Hematopoietic multipotent progenitor cell treated with erythropoietin and hydrocortisone succinate and interleukin-3 and kit ligand, for 17 days (in vitro differentiated cells): ENCODE measurements at regions not wholly inside any gene's neighbourhood (a gene's known extent, or its start where the extent isn't known, plus 50 kb on each side); places are given as distances from the start of the nearest gene placed in this dataset.

Source experiments
- DNase-seq: peaks from one replicate; pipeline ENCODE4 v3.0.0-alpha.2; 2015; ENCODE audit warnings: low spot score

- no peak for DNase-seq
These were observed 117.8 kb downstream of the FOXA2 start for GRCh38 chr20:22466447-22467171.

DNA sequence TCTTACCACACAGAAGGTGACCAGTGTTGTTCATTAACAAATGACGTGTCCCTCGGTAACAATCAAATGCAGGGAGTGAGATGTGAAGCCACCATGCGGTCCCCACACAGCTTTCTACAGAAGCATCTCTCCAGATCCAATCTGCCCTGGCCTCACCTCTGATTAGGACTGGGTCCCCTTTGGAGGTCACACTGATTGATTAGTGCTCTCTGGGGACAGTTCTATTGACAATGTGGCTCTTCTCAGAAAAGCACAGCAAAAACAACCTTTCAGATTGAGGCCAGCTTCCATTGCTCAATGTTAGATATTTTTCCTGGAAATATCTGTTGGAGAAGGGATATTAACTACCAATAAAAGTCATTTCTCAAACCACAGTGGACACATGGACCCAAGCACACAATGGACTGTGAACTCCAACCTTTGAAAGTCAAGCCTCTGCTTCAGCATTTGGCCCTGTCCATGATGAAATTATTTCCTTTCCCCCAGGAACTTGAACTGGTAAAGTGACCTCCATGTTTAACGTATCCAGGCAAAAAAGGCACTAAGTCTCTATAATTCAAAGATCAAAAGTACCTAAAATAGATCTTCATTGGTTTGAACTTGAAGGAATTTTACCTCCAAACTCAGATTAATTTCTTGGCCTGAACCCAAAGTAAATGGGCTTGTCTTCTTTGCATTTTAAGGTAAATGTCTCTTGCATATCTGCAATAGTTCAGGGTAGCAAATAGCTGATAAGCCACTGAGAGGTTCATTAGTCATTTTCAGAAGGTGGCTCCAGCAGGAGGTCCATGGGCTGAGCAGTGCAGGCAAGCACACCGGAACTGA lies 118.5 kb downstream of the FOXA2 start:
- no peak for DNase-seq

DNA sequence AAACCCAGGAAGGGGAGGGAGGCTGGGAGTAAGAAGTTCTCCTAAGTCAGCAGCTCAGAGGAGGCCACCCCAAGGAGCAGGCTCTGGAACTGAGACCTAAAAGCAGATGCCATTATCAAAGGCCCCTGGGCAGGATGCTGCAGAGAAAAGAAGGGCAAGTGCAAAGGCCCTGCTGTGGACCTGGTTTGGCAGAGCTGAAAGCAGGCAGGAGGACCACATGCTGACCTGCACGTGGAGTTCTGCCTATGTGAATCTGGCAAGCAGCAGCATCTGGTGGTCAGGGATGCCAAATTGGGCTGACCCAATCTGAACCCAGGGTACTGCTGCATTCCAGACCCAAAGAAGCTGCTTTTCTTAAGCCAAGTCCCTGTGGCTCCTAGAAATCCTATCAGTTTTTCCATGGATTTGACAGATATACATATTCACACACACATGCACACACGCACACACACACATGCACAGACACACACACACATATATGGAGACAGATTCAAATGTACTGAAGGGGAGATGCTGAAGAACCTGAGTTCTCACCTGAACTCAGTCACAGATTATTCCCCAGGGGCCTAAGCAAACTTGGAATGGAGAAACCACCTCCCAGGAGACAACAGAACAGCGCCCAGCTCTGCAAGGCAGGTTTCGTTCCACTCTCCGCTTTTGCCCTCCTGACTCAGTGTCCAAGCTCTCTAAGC lies 119.9 kb downstream of the FOXA2 start:
- DNase-seq, result no peak

- DNase-seq, result no peak
These were observed 121.1 kb downstream of the FOXA2 start for GRCh38 chr20:22462975-22463914.

- no peak for DNase-seq
These were observed 123.6 kb downstream of the FOXA2 start for GRCh38 chr20:22460803-22461202.

DNA sequence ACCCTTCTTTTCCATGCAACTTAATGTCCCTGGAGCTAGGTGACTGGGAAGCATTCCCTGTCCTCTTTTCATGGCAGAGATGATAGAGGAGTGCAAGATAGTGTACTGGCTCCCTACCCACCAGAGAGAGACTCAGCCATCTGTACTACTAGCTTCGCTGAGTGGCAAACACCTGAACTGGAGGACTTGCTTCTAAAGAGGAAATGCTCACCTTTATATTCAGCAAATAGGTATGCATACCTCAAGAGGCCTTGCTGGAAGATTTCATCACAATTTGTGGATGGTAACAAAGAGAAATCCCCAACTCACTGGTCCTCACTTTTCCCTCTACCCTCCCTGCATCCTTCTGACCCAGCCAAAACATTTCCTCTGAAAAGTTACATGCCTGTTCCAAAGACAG lies 124.1 kb downstream of the FOXA2 start:
- no peak for DNase-seq

GRCh38 chr20:22459754-22460153 lies 124.6 kb downstream of the FOXA2 start:
- DNase-seq, result no peak

DNA sequence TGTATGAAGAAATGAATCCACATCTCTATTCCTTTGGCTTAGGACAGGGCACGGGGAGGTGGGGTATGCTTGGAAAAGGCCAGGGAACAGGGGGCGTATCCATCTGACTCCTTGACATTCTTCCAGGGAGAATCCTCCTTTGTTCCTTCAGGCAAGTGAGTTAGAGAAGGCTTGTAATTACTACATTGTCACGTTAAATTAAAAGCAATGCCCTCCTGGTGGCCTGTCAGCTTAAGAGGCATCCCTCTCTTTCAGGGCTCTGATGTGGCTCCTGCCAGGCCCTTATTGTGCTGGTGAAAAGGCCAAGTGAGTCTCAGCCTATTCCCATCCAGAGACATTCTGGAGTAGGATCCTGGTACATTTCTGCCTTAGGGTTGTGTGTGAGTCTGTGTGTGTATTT lies 128.3 kb downstream of the FOXA2 start:
- DNase-seq, result no peak

- no peak for DNase-seq
These were observed 129.1 kb downstream of the FOXA2 start for GRCh38 chr20:22455259-22455658.

GRCh38 chr20:22453244-22454080 lies 130.9 kb downstream of the FOXA2 start:
- no peak for DNase-seq

DNA sequence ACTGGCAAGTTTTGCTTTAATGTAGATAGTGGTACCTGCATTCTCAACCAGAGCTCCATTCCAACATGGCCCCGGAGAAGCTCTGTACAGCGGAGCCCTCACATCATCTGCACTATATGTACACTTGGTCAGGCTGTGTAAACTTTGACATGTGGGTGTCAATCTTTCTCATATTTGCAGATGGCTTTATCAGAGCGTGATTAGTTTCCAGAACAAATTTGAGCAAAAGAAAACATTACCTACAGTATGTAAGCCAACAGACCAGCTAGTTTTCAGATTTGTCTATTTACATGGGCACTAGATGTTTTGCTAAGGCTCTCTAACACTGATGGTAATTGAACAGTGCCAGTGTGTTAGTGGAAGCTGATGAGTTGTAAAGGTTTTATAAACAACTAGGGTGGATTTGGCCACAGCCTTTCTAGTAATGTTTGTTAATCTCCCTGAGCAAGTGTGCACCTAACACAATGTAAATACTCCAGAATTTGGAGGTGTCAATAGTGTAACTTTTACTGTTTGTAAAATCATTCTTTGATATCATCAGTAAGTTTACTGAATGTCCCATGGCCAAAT lies 131.8 kb downstream of the FOXA2 start:
- DNase-seq, result no peak

DNA sequence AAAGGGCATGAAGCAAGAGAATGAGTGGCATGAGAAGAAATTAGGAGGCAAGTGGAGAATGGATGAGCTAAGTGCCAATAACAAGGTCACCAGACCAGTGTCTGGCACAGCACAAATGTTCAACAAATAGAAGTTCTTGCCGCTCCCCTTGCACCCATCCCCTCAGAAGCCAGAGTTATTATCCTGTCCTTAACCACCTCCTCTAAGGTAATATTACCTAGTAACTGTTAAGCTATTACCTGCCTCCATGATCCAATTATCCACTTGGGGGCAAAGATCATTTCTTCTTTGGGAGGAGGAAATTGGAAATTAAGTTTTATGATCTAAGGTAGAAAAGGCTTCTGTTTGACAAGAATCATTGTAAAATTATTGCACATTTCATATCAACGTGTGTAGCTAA lies 133.8 kb downstream of the FOXA2 start:
- DNase-seq, result no peak

DNA sequence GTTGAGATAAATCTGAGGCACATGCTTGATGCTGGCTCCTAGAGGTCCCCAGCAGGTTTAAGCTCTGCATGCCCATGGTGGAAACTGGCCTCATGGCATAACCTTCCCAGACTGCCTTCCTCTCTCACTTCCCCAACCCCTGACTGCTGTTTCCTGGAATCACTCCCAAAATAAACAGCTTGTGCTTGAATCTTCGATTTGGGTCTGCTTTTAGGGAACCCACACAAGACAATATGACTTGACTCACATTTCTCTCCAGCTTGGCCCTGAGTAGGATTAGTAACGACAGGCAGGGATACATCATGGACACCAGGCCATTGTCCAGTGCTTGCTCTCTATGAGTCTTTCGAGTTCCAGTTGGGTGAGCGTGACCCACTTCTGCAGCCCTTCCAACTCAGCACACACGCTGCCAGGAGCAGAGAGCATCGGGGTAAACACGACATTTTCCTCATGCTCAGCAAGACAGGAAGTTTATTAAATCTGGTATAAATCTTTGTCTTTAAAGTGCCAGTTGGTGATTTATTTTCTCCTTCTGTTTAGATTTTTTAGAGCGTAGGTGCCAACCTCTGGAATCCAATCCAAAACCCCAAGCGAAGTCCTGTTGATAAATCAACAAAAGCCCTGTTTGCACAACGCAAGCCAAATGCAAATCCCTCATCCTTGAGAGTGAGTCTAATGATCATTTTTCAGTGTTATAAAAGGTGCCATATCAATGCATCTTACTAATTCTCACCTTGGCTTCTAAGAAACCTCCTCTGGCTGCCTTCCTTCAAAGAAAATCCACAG lies 135.0 kb downstream of the FOXA2 start:
- no peak for DNase-seq

- no peak for DNase-seq
These were observed 137.0 kb downstream of the FOXA2 start for GRCh38 chr20:22447447-22447778.

DNA sequence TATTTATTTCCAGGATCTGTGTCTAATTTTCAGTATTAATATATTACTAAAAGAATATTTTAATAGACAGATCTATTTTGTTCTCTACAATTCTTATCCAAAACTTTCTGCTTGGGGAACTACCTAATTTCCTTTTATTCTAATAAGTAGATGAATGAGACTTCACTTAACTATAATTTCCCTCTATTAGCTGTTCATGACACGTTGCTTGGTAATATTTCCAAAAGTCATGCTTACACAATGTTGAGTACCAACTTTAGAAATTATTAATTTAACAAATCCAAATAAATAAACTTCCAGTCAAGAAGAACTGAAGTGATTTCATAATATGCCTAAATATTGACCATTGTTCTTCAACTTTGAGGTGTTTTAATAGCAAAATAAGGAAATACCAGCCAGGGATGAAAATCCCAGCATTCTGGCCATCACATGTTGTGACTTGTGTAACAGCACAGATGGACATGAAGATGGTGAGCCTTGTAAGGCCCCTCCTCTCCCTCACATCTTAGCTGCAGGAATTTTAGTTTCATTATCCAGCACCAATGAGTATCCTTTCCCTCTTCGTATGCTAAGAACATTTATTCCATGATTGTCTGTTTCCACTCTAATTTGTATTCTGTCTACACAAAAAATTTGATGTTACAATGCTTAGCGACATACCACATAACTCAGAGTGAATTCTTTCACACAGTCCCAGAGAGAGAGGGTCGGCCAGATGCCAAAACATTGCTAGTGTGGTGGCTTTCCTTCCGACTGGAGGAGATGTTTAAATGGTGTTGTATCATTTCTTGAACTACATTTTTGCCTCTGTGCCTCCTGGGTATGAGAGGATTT lies 137.5 kb downstream of the FOXA2 start:
- DNase-seq, result no peak

- no peak for DNase-seq
These were observed 142.1 kb downstream of the FOXA2 start for GRCh38 chr20:22442318-22442717.

DNA sequence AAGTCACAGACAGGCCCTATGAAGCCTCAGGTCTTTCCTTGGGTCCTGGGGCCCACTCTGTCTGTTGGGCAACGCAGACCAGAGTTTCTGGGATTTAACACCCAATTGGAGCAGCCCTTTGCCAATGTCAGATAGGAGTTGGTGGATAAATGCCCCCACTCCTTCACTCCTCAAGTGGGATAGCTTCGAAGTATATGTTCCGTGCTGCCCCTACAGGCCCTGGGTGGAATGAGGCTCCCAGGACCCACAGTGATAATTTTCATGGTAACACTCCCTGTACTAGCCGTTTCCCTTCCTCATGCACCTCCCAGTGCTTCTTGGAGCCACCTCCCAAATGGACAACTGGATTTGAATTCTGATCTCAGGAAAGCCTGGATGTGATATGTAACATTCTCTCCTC lies 145.4 kb downstream of the FOXA2 start:
- DNase-seq, result no peak

- no peak for DNase-seq
These were observed 146.0 kb downstream of the FOXA2 start for GRCh38 chr20:22438346-22438745.

DNA sequence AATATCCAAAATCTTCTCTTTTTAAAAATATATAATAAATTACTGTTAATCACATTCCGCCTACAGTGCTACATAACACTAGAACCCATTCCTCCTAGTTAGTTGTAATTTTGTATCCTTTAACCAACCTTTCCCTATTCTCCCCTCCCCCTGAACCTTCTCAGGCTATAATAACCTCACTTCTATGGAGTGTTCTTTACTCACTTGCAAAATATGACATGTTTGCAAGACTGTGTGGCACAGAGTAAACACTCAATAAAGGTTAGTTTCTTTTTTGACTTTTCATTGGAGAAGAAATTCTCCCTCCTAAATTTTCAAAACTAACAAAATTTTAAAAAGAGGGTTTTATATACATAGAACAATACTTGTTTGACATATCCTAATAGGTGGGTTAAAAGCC lies 147.0 kb downstream of the FOXA2 start:
- no peak for DNase-seq
